SHP77 (cell line): ENCODE measurements at regions not wholly inside any gene's neighbourhood (a gene's known extent, or its start where the extent isn't known, plus 50 kb on each side); places are given as distances from the start of the nearest gene placed in this dataset.
A peak's percentile ranks its signal among the peaks of the same experiment; 100 is the strongest.

Experiments used
- DNase-seq, 2 experiments: peaks; one replicate each; lab custom pipeline; 2025; lab: John Stamatoyannopoulos, UW

GRCh38 chr11:69918231-69918937 lies 99.2 kb upstream of the FGF3 start:
- no peak for DNase-seq

DNA sequence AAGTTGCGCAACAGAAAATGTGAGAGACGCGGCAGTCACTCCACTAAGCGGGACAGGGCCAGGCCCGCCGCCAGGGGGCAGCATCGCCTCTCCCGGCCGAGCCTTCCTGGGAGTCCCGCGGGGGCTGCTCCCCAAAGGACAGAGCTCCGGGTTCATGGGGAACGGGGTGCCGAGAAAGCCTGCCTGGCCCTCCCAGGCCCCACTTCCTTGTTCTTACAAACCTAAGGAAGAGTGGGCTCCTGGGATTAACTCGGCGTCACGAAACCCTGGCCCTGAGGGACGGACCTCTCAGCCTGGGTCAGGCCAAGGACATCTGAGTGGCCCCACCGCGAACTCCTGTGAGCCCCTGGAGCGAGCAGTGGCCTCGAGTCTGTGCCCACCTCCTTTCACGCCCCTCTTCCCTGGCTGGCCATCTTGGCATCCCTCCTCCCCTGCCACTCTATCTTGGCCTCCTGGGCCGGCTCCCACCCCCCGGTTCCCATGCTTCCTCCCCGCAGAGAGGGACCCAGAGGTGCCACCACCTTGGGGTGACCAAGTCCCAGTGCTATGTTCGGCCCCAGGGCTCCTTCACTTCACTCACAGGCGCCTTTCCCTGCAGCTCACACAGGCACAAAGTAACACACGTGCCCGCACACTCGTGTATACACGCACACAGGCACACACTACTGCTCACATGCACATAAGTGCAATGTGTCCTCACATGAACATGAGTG lies 99.9 kb upstream of the FGF3 start:
- DNase-seq: peak; percentile 25 to 65

GRCh38 chr11:69919659-69920344 lies 100.6 kb upstream of the FGF3 start:
- DNase-seq: no peak

- DNase-seq: no peak
Measured at GRCh38 chr11:69920345-69921127, 101.3 kb upstream of the FGF3 start.

DNA sequence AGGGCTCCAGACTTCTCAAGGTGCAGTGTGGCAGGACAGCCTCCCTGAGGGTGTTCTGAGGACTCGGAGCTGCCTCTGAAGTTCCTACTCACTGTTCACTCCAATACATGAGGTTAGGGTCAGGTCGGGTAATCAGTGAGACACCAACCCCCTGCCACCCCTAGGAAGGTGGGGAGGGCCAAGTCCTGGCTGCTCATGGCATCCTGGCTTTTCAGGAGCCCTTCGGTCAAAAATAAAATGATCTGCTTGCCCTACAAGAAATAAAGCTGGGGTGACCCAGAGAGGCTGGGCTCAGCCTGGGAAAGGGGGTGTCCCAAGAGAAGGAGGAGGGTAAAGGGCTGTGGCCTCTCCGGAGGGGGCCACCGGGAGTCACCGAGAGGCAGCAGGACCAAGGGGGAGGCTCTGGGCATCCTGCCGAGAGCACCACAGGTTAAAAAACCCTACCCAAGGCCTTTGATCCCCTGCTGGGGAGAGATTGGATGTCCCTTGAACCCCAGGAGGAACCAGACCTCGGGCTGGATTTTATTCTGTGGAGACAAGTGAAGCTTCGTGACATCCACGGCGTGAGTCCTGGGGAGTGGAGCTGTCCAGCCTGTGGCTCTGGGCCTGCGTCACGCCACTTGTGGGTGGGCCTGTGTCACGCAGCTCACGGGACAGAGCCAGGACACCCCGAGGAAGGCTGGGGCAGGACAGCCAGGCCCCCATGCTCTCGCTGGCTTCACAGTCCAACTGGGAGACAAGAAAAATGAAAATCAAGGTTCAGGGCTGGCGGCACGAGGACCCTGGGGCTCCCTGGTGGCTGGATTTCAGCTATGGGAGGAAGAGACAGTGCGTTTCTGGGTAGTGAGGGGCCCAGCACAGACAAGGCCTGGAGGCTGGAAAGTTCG lies 102.2 kb upstream of the FGF3 start:
- no peak for DNase-seq

GRCh38 chr11:69922015-69922595 lies 102.9 kb upstream of the FGF3 start:
- no peak for DNase-seq

GRCh38 chr11:69922596-69923111 lies 103.4 kb upstream of the FGF3 start:
- DNase-seq: no peak

GRCh38 chr11:69923196-69923595 lies 104.0 kb upstream of the FGF3 start:
- DNase-seq: no peak

DNA sequence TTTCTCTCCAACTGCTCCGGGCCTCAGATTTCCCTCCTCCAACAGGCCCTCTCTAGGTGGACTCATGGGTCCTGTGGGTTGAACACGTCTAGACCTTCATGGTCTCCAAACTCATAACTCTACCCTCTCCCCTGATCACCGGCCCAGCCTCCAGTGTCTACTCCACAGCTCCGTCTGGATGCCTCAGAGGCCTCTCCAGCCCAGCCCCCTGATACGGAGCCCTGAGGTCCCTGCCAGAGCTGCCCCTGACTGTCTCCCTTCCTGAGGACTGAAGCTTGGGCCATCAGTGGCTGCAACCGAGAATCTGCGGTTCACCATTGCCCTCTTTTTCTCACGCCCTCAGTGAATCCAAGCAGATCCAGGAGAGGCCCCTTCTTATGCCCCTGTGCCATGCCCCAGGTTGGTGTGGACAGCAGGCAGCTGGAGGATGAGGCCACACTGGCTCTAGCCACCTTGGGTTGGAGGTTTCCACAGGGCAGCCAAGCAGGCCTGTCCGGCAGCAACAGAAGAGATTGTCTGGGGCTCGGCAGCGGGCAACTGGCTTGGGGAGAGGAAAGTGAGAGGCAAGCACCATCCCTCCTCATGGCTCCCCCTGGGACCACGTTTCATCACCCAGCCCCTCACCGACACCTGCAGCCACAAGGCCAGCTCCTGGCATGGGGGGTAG lies 104.6 kb upstream of the FGF3 start:
- DNase-seq: no peak

DNA sequence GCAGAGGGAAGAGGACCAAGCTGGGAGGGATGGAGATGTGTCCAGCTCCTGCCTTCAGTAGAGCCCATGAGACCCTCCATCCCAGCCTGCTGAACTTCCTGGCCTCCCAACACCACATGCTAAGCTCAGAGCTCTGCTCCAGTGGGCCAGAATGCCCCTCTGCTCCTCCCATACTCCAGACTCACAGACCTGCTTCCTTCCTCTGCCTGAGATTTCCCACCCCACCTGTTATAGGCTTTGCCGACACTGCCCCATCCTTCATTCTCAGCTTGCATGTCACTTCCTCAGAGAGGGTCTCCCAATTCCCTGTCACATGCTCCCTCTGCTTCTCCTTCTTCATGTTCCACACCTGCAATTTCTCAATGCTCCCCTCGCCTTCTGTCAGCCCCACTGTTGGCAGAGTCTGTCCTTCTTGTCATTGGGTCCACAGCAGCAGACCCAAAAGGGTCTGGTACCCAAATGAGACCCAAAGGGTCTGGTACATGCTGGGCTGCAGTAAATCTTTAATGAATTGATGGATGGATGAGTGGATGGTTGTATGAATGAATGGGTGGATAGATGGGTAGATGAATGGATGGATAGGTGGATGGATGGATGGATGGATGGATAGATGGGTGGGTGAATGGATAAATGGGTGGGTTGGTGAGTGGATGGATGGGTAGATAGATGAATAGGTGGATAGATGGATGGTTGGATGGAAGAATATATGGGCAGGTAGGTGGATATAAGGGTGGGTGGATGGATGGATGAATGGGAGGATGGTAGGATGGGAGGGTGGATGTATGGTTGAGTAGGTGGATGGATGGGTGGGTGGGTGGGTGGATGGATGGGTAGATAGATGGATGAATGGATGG lies 105.3 kb upstream of the FGF3 start:
- no peak for DNase-seq

DNA sequence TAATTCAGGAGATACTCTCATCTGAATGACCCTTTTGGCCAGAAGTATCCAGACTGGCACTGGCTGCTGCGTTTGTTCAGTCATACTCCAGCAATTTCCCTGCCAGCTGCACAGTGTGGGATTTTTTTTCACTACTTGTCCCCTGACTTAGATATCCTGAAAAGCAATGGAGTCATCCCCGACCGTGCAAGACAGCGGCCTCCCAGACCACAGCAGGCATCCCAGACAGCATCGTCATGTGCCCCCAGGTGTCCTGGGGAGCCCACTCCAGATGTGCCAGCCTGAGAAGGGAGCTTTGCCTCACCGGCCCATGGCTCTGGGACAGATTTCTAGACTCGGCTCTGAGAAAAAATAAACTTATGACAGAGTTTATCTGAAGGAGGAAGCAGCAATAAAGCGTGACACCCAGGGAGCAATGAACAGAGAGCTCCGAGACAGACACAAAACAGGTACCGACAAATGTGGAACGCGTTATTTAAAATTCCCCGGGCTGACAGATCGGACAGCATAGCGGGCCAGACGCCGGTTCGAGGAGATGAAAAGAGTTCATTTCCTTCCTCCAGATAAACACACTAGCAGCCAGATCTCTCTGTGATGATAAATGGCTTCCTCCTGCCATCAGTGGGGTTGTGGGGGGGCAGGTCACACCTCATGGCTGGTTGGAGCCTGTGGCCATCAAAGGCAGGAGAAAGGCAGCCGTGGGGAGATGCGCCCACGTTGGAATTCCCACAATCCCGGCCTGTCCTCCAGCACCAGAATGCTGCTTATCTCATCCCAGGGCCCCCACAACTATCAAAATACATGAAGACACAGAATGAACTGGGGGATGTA lies 106.4 kb upstream of the FGF3 start:
- DNase-seq: no peak

GRCh38 chr11:69926376-69927050 lies 107.3 kb upstream of the FGF3 start:
- DNase-seq: no peak

GRCh38 chr11:69928121-69928520 lies 108.9 kb upstream of the FGF3 start:
- DNase-seq: no peak

- no peak for DNase-seq
Measured at GRCh38 chr11:69928975-69929374, 109.8 kb upstream of the FGF3 start.

DNA sequence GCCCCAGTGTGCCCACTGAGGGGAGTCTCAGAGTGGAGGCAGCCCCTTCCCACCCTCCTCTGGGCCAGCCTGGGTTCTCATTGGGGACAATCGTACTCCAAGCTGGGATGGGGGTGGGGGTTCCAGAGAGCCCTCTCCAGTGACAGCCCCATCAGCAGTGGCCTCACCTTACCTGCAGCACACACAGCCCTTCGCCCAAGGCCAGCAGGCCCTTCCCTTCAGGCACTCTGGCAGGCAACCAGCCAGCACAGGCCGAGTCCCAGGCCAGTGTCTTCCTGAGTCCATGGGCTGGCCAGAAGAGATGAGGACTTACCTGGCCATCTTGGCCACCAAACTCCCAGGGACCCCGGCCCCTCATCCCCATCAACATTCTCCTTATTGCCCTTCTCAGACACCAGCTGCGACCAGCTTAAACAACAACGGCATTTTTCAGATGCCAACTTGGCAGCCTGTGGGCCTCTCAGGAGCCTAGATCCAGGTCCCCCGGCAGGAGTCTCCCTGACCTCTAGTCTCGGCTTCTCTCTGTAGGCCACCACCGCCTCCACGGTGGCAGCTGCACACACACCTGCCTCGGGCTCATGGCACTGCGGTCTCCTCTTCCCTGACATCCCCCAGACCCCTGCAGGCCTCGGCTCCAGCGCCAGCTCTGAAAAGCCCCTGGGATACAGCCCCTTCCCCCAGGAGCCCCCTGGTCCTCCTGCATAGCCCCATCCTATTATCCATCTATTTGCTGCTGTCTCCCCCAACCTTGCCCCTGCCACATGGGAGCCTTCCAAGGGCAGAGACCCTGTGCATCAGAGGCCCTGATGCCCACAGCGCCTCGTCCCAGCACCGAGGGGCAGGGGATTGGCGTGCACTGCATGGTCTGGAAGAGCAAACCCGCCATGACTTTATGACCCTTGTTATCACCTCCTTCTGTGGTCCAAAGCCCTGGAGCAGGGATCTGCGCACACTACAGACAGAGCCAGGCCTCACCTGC lies 111.2 kb upstream of the FGF3 start:
- no peak for DNase-seq
